ENCODE measurements at regions not wholly inside any gene's neighbourhood (a gene's known extent, or its start where the extent isn't known, plus 50 kb on each side); places are given as distances from the start of the nearest gene placed in this dataset.

DNA sequence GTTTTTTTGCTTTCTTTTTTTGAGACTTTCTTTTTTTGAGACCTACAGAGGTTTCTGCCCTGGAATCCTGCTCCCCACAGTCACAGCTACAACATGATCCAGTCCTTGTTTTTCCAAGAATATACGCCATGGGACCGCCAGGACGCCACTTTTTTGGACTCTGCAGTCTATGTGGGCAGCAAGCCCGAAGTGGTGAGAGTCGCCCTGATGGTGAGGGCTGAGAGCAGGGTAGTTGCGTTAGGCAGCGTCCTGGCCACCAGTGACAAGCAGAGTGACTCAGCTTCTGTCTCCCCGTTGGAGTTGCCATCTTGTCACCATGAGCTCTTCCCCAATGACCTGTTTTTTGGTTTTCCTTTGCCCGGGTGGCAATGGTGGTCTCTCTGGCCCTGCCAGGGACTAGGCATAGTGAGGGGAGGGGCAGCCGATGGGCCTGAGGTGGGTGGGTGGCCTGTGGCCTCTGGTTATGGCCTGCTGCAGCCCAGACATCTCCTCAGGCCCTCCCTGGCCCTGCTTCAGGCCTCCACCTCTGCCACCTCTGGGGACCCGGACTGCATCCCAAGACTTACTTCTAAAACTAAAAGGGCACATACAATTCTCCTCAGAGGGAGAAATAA, 88.0 kb upstream of the MALRD1 start:
- Mint-ChIP-seq H3K4me3 (no peak overlapping the region), H3K9me3 (ENCODE audit: insufficient read depth) (peaks cover 2% of the 10 kb centered on the region), H3K27me3 (no peaks in the 10 kb centered on the region), H3K4me1 (no peaks in the 10 kb centered on the region), H3K27ac (no peak overlapping the region)
- ChIA-PET POLR2A (no interaction called here), CTCF (no interaction called here)
- Histone ChIP-seq H3K9me3 (ENCODE audit: control extremely low read depth in 1 of 3, control insufficient read depth in 2 of 3, insufficient read depth in 1 of 3, low read length in 2 of 3) (peaks cover 0 to 16% (median 2%) of the 10 kb centered on the region in 3 donors), H3K4me1 (ENCODE audit: control insufficient read depth in 2 of 2, insufficient read depth in 2 of 2, low read length in 2 of 2) (no peaks in the 10 kb centered on the region), H3K4me2 (replicated peaks; ENCODE audit: low read depth, low read length, poor library complexity, severe bottlenecking) (no peak overlapping the region), H3K36me3 (replicated peaks in 1 of 2; ENCODE audit: control extremely low read depth in 1 of 2, control insufficient read depth in 1 of 2, extremely low read depth in 1 of 2, insufficient read depth in 2 of 2, low read length in 1 of 2) (no peaks in the 10 kb centered on the region), H4K20me1 (ENCODE audit: control insufficient read depth, insufficient read depth, low read length, poor library complexity, severe bottlenecking) (no peaks in the 10 kb centered on the region), H3K9ac (ENCODE audit: low read length) (no peak overlapping the region), H2AFZ (ENCODE audit: insufficient read depth, low read depth, low read length, poor library complexity, severe bottlenecking) (no peak overlapping the region), H3K79me2 (ENCODE audit: control insufficient read depth, insufficient read depth, low read length) (no peaks in the 10 kb centered on the region), H3K4me3 (ENCODE audit: control extremely low read depth in 1 of 5, extremely low read depth in 1 of 5, insufficient read depth in 1 of 5, low read depth in 2 of 5, low read length in 4 of 5) (no peak overlapping the region), H3K27ac (ENCODE audit: low read length in 2 of 2) (no peak overlapping the region), H3K27me3 (replicated peaks in 1 of 4; ENCODE audit: control extremely low read depth in 1 of 4, control insufficient read depth in 3 of 4, insufficient read depth in 4 of 4, low read length in 3 of 4) (no peaks in the 10 kb centered on the region)
- ATAC-seq (ENCODE audit: low read depth) (no peak), DNase-seq (no peak)
- 92% methylated on average over 8 of the region's 11 CpGs for WGBS (ENCODE audit: insufficient coverage)
- TF ChIP-seq EZH2 (IDR thresholded peaks at IDR 0.05; ENCODE audit: borderline replicate concordance, insufficient read depth, low read depth, low read length, poor library complexity, severe bottlenecking) = no peak
- TF ChIP-seq, protein P1, sequence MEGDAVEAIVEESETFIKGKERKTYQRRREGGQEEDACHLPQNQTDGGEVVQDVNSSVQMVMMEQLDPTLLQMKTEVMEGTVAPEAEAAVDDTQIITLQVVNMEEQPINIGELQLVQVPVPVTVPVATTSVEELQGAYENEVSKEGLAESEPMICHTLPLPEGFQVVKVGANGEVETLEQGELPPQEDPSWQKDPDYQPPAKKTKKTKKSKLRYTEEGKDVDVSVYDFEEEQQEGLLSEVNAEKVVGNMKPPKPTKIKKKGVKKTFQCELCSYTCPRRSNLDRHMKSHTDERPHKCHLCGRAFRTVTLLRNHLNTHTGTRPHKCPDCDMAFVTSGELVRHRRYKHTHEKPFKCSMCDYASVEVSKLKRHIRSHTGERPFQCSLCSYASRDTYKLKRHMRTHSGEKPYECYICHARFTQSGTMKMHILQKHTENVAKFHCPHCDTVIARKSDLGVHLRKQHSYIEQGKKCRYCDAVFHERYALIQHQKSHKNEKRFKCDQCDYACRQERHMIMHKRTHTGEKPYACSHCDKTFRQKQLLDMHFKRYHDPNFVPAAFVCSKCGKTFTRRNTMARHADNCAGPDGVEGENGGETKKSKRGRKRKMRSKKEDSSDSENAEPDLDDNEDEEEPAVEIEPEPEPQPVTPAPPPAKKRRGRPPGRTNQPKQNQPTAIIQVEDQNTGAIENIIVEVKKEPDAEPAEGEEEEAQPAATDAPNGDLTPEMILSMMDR (IDR thresholded peaks at IDR 0.05) = no peak
- intact Hi-C loops (cut with micrococcal nuclease) = no loop called here

DNA sequence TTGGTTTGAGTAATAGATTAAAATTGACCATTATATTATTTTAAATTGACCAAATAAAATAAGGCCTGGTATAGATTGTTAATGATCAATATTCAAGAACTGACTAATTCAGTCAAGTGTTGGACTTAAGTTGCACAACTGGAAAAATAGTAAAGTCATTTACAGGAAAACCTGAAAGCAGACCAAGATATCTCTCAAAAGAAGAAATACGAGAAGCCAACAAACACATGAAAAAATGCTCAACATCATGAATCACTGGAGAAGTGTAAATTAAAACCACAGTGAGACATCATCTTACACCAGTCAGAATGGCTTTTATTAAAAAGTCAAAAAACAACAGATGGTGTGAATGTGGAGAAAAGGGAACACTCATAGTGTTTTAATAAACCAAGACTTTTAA, 80.4 kb upstream of the MALRD1 start:
- Histone ChIP-seq H3K4me3 (ENCODE audit: control extremely low read depth in 1 of 5, extremely low read depth in 1 of 5, insufficient read depth in 1 of 5, low read depth in 2 of 5, low read length in 4 of 5) (no peak overlapping the region), H2AFZ (ENCODE audit: insufficient read depth, low read depth, low read length, poor library complexity, severe bottlenecking) (no peak overlapping the region), H3K27ac (ENCODE audit: low read length in 2 of 2) (no peak overlapping the region), H3K79me2 (ENCODE audit: control insufficient read depth, insufficient read depth, low read length) (no peaks in the 10 kb centered on the region), H4K20me1 (ENCODE audit: control insufficient read depth, insufficient read depth, low read length, poor library complexity, severe bottlenecking) (no peaks in the 10 kb centered on the region), H3K27me3 (replicated peaks in 1 of 4; ENCODE audit: control extremely low read depth in 1 of 4, control insufficient read depth in 3 of 4, insufficient read depth in 4 of 4, low read length in 3 of 4) (no peaks in the 10 kb centered on the region), H3K36me3 (replicated peaks in 1 of 2; ENCODE audit: control extremely low read depth in 1 of 2, control insufficient read depth in 1 of 2, extremely low read depth in 1 of 2, insufficient read depth in 2 of 2, low read length in 1 of 2) (no peaks in the 10 kb centered on the region), H3K9ac (ENCODE audit: low read length) (no peak overlapping the region), H3K4me2 (replicated peaks; ENCODE audit: low read depth, low read length, poor library complexity, severe bottlenecking) (no peak overlapping the region), H3K9me3 (ENCODE audit: control extremely low read depth in 1 of 3, control insufficient read depth in 2 of 3, insufficient read depth in 1 of 3, low read length in 2 of 3) (peaks cover 0 to 2% (median 2%) of the 10 kb centered on the region in 3 donors), H3K4me1 (ENCODE audit: control insufficient read depth in 2 of 2, insufficient read depth in 2 of 2, low read length in 2 of 2) (no peaks in the 10 kb centered on the region)
- no CpG with 5 or more reads among the region's 1 CpG for WGBS (ENCODE audit: insufficient coverage)
- no peak overlapping the region for H3K27ac Mint-ChIP-seq
- TF ChIP-seq, protein P1 (IDR thresholded peaks at IDR 0.05) = no peak
- no peak for TF ChIP-seq EZH2 (IDR thresholded peaks at IDR 0.05; ENCODE audit: borderline replicate concordance, insufficient read depth, low read depth, low read length, poor library complexity, severe bottlenecking)
- DNase-seq = no peak
- no peaks in the 10 kb centered on the region for H3K27me3 Mint-ChIP-seq
- intact Hi-C loops (cut with micrococcal nuclease) = no loop called here
- ChIA-PET POLR2A (no interaction called here), CTCF (no interaction called here)
- H3K4me1 Mint-ChIP-seq = no peaks in the 10 kb centered on the region
- H3K4me3 Mint-ChIP-seq = no peak overlapping the region
- ATAC-seq (ENCODE audit: low read depth) = no peak
- H3K9me3 Mint-ChIP-seq (ENCODE audit: insufficient read depth) = peaks cover 14% of the 10 kb centered on the region
